GM12878 (cell line): ENCODE measurements at regions not wholly inside any gene's neighbourhood (a gene's known extent, or its start where the extent isn't known, plus 50 kb on each side); places are given as distances from the start of the nearest gene placed in this dataset.

Experiments
- ATAC-seq: fragments of 200-7000 bp; cut with Tn5 transposase; 3 replicates; pipeline ENCODE4 v1.9.1; 2020; ENCODE audit warnings: mild to moderate bottlenecking, moderate library complexity
- BruUV-seq: library from RNA; stranded (reverse); fragments of 400-500 nt; replicated peaks from 2 replicates; lab custom pipeline; 2021; lab: Mats Ljungman, UMichigan
- CTCF ChIA-PET: fragments of 300-600 bp; sonication (Branson Sonifier 250); formaldehyde crosslinking; extraction: SDS; loops from one replicate; lab custom pipeline; 2021; ENCODE audit warnings: inconsistent platforms; lab: Yijun Ruan, JAX
- POLR2A ChIA-PET: fragments of 350-600 bp; formaldehyde crosslinking; extraction: SDS; loops from one replicate; lab custom pipeline; 2021; ENCODE audit warnings: inconsistent platforms; lab: Charles Lee
- RAD21 ChIA-PET: fragments of 300-600 bp; sonication (Branson Sonifier 250); formaldehyde crosslinking; loops from one replicate; lab custom pipeline; 2023; ENCODE audit warnings: antibody characterized with exemption; ENCODE audit not compliant: unreplicated experiment; lab: Charles Lee
- SMC1A ChIA-PET: fragments of 300-600 bp; sonication (Branson Sonifier 250); formaldehyde crosslinking; loops from one replicate; lab custom pipeline; 2023; ENCODE audit not compliant: unreplicated experiment, uncharacterized antibody; lab: Charles Lee
- DNase-seq: peaks from one replicate; pipeline ENCODE4 v3.0.0-alpha.2; 2011; ENCODE audit warnings: low read depth, low spot score
- FAIRE-seq: peaks from 3 replicates; lab custom pipeline; 2011; peaks lifted over from hg19 to GRCh38; lab: Jason Lieb, UNC
- H2AFZ ChIP-seq: 2 replicates; pipeline ENCODE4 v1.6.0; 2011; ENCODE audit warnings: low read depth, low read length, control low read depth; ENCODE audit not compliant: control insufficient read depth
- H3K27ac ChIP-seq: 2 replicates; pipeline ENCODE4 v1.5.1; 2011; ENCODE audit warnings: control low read depth; ENCODE audit not compliant: control insufficient read depth, insufficient read depth
- H3K27me3 ChIP-seq, 2 experiments: replicated peaks in 1 of 2; 2 replicates each; pipeline versions ENCODE4 v1.6.0 to v1.6.1; 2011; ENCODE audit warnings: low read length in 1 of 2; ENCODE audit not compliant: control insufficient read depth in 2 of 2, insufficient read depth in 2 of 2
- H3K36me3 ChIP-seq, 2 experiments: 2 replicates each; pipeline ENCODE4 v1.5.1; 2011; ENCODE audit warnings: low read length in 1 of 2; ENCODE audit not compliant: control insufficient read depth in 2 of 2, insufficient read depth in 2 of 2
- H3K4me1 ChIP-seq: 2 replicates; pipeline ENCODE4 v1.6.1; 2011; ENCODE audit warnings: mild to moderate bottlenecking, low read length, moderate library complexity, mixed read lengths; ENCODE audit not compliant: control insufficient read depth, insufficient read depth
- H3K4me2 ChIP-seq: 2 replicates; pipeline ENCODE4 v1.6.0; 2011; ENCODE audit warnings: control low read depth; ENCODE audit not compliant: control insufficient read depth, insufficient read depth
- H3K4me3 ChIP-seq: fragments of 200-600 bp; sonication (generic); 2 replicates; pipeline ENCODE4 v1.5.1; 2016
- H3K79me2 ChIP-seq: 2 replicates; pipeline ENCODE4 v1.6.0; 2011; ENCODE audit warnings: low read length; ENCODE audit not compliant: control insufficient read depth, insufficient read depth
- H3K9ac ChIP-seq: 2 replicates; pipeline ENCODE4 v1.8.0; 2011; ENCODE audit warnings: low read length, control low read depth, mixed read lengths; ENCODE audit not compliant: control insufficient read depth, insufficient read depth
- H3K9me3 ChIP-seq: replicated peaks from 3 replicates; pipeline ENCODE4 v1.5.1; 2011; ENCODE audit warnings: mild to moderate bottlenecking, low read length; ENCODE audit not compliant: control insufficient read depth, insufficient read depth
- H4K20me1 ChIP-seq: 2 replicates; pipeline ENCODE4 v1.6.0; 2011; ENCODE audit not compliant: control insufficient read depth, insufficient read depth
- BHLHE40 ChIP-seq, 2 experiments: fragments of 450-650 bp in 1 of 2; IDR thresholded peaks; 2 replicates each; pipeline ENCODE4 v1.6.1; 2011 to 2017; ENCODE audit warnings: low read depth in 2 of 2, borderline replicate concordance in 1 of 2, improper control_type of control experiment in 1 of 2, low read length in 1 of 2, mild to moderate bottlenecking in 1 of 2
- CEBPB ChIP-seq, 2 experiments: fragments of 150-350 bp in 1 of 2; IDR thresholded peaks; 2 replicates each; pipeline ENCODE4 v1.6.1; 2012 to 2014; ENCODE audit warnings: low read depth in 2 of 2, low read length in 2 of 2, borderline replicate concordance in 1 of 2, inconsistent platforms in 1 of 2
- MXI1 ChIP-seq: fragments of 150-350 bp; IDR thresholded peaks from 2 replicates; pipeline ENCODE4 v1.6.1; 2011; ENCODE audit warnings: low read depth, mild to moderate bottlenecking, inconsistent platforms, low read length, improper control_type of control experiment
- NR2F1 ChIP-seq: fragments of 450-650 bp; conservative IDR thresholded peaks from 2 replicates; pipeline ENCODE4 v1.6.1; 2017; ENCODE audit warnings: mild to moderate bottlenecking
- PRDM15 ChIP-seq: fragments of 450-650 bp; formaldehyde crosslinking; IDR thresholded peaks from 2 replicates; pipeline ENCODE4 v1.4.0; 2020; ENCODE audit warnings: mild to moderate bottlenecking, moderate library complexity
- WGBS: methylation state at CpG from one replicate; pipeline ENCODE4 v1.1.6; 2016; ENCODE audit warnings: low lambda C conversion rate; ENCODE audit not compliant: insufficient replicate concordance, insufficient coverage; ENCODE audit errors: missing lambda C conversion rate; 5-methylcytosine and 5-hydroxymethylcytosine counted together
- in situ Hi-C: fragments of 300-500 bp; cut with MboI; formaldehyde crosslinking; loops from 9 replicates; pipeline ENCODE4 v1.14.3; 2018; ENCODE audit warnings: mixed read lengths
- intact Hi-C: fragments of 100-400 bp; cut with micrococcal nuclease; formaldehyde crosslinking; loops from one replicate; pipeline ENCODE4 v1.14.2; 2022; ENCODE audit not compliant: unreplicated experiment

- intact Hi-C loops (no loop called here), in situ Hi-C loops (no loop called here)
- SMC1A ChIA-PET: no interaction called here
- Histone ChIP-seq H3K27me3 (no peaks in the 10 kb centered on the region; a peak in 1 of 4 replicates), H3K9me3 (no peaks in the 10 kb centered on the region), H3K9ac (no peak overlapping the region), H3K4me3 (no peak overlapping the region), H3K36me3 (no peaks in the 10 kb centered on the region), H2AFZ (no peak overlapping the region), H4K20me1 (no peaks in the 10 kb centered on the region), H3K79me2 (no peaks in the 10 kb centered on the region), H3K4me2 (no peak overlapping the region), H3K27ac (no peak overlapping the region)
- RAD21 ChIA-PET: no interaction called here
- 55% methylated on average over 22 of the region's 24 CpGs for WGBS
- DNase-seq (no peak), FAIRE-seq (no peak), ATAC-seq (no peak)
- POLR2A ChIA-PET: no interaction called here
- no TSS peak for BruUV-seq
- CTCF ChIA-PET: no interaction called here
- TF ChIP-seq MXI1 (no peak), PRDM15 (CRISPR knock-in tag) (no peak), CEBPB (IDR thresholded peaks at IDR 0.05; ENCODE audit: borderline replicate concordance in 1 of 2, low read depth in 2 of 2, low read length in 2 of 2) (no peak), NR2F1 (no peak), BHLHE40 (IDR thresholded peaks at IDR 0.05; ENCODE audit: borderline replicate concordance in 1 of 2, low read depth in 2 of 2, low read length in 1 of 2) (no peak)
- TF ChIP-seq, all 136 proteins: peak for 0
- no peaks in the 10 kb centered on the region for H3K4me1 ChIP-seq
These were observed 124.8 kb upstream of the IRX4 start for GRCh38 chr5:2007496-2007877.
